ENCODE measurements at regions not wholly inside any gene's neighbourhood (a gene's known extent, or its start where the extent isn't known, plus 50 kb on each side); places are given as distances from the start of the nearest gene placed in this dataset.
A peak's percentile ranks its signal among the peaks of the same experiment; 100 is the strongest.

DNA sequence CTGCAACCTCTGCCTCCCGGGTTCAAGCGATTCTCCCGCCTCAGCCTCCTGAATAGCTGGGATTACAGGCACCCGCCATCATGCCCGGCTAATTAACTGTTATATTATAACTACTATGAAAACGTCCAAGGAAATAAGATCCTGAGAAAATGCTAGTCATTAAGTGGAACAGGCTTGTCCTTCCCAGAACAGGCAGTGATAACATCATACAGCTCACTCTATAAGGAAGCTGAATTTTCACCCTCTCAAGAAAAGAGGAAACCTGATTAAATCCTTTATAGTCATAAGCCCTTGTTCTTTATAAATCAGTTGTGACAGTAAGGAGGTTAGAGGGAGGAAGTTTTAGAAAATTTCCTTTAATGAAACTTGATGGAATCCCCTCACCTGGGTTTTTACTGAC, 163.9 kb upstream of the CLINT1 start:
- no peak for DNase-seq (ENCODE audit: low spot score)

- no peak for DNase-seq (ENCODE audit: low spot score)
Measured at GRCh38 chr5:158022393-158022792, 163.4 kb upstream of the CLINT1 start.

DNA sequence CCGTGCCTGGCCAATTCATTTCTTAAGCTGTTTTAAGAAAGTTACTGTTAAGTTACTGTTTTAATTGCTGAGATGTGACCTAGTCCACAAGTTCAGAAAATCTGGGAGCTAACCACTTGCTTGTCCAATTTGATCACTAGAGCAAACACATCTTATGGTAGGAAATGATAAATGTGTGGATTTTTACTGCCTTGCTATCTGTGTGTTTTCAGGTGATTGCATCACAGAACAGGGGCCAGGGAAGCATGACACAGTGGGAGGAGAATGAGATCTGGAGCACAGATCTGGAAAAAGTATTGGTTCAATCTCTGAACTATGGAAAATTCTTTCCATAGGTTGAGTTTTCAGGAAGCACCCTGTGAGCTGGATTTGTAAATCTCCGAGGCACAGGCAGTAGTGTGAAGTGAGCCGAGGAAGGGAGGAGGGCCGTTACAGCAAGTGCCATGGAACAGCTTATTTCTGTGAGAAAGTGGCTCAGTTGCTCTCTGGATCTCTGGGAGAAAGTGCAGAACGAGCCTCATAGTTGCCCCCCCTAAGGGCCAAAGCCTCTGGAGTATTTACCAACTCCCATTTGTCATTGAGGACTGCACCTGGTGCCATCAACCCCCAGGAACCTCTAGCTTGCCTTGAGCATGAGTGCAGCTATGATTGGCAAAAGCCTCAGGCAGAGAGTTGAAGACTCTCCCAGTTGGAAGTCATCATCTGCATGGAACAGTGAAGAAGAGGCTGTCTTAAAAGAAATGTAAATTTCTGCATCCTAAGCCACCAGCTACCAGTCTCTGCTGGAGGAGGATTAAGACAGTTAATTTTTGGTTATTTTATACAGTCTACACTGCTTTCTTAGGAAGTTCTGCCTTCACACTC, 161.8 kb upstream of the CLINT1 start:
- DNase-seq (ENCODE audit: low spot score), result no peak

DNA sequence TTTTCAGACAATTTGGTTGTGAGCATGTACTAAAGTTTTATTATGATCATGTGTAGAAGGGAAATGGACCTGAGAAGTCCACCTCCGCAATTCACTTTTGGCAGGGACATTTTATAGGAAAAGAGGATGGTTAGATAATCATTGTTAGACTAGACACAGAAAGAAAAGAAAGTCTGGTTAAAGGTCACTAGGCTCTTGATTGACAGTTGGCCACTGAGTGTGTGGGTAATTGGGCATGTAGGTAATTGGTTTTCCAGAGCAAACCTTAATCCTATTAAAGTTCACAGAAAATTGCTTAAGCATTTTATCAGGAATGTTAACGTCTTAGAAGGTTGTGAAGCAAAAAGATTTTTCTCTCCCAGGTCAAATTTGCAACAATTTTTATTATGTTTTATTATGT, 158.5 kb upstream of the CLINT1 start:
- DNase-seq (ENCODE audit: low spot score), result no peak

GRCh38 chr5:158014372-158014771, 155.4 kb upstream of the CLINT1 start:
- DNase-seq (ENCODE audit: low spot score), result no peak

- no peak for DNase-seq (ENCODE audit: low spot score)
Measured at GRCh38 chr5:158013939-158014338, 155.0 kb upstream of the CLINT1 start.

- DNase-seq (ENCODE audit: low spot score), result no peak
Measured at GRCh38 chr5:158013303-158013702, 154.4 kb upstream of the CLINT1 start.

DNA sequence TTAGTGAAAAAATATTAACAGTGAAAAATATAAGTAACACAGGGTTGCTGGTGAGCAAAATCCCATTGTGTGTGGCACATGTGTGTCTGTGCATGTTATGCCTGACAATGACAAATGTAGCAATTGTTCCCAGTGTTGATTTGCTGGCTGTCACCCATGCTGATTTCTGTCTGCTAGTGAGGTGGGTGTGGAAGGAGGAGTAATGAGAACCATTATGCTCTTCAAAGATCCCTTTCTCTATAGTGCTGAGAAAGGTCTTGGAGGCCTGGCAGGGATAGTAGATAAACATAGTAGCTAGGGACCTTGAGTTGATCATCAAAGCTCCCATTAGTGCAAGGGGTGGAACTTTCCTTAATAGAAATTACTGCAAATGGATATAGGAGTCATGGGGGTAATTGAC, 152.5 kb upstream of the CLINT1 start:
- DNase-seq (ENCODE audit: low spot score), result no peak

DNA sequence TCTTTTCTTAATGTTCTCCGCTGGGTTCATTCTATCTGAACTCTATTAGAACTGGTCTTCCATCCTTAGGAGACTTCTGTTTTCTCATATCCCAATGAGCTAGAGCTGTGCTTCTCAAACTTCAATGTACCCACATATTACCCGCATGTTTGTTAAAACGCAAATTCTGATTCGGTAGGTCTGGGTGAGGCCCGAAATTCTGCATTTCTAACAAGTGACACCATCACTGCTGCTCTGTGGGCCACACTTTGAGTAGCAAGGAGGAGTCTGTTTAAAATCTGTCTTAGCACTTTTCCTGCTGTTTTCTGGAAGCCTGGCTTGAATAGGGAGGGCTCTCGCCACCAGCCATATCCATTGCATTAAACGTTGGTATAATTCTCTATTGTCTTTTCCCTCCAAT, 151.9 kb upstream of the CLINT1 start:
- DNase-seq (ENCODE audit: low spot score), result no peak

- DNase-seq (ENCODE audit: low spot score), result no peak
Measured at GRCh38 chr5:158007336-158007735, 148.4 kb upstream of the CLINT1 start.

DNA sequence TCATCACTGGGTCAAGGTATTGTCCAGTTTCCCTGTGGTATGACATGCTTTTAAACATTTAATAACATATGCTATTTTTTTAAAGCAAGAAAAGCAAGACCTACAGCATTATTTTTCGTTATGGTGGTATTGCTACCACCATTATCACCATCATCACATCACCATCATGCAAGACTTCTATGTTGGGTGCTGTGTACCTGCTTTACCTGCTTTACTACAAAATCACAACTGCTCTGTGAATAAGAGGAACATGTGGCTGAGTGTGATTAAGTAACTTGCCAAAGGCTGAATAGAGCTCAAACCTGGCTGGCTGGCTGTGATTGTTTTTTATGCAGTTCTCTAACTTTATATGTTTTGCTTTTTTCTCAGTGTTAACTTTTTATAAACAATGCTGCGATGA, 140.8 kb upstream of the CLINT1 start:
- no peak for DNase-seq (ENCODE audit: low spot score)

DNA sequence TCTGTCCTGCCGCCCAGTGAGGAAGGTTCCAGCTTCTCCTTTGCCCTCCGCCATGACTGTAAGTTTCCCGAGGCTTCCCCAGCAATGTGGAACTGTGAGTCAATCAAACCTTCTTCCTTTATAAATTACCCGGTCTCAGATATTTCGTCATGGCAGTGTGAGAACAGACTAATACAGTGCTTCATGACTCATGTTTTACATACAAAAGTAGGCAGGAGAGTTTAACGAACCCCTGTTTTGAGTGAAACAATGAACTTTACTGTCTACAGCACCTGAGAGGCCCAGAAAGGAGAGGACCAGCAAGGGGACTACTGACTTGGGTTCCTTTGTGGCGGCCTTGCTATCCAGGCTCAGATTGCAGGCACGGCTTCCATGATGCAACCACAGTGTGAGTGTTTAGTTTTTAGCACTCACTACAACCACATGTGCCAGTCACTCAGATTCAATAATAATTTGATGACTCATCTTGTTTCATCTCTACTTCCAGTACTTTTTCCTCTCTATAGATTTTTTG, 139.1 kb upstream of the CLINT1 start:
- DNase-seq (ENCODE audit: low spot score), result no peak

- peak; percentile 29 for DNase-seq (ENCODE audit: low spot score)
Measured at GRCh38 chr5:157994906-157995519, 136.1 kb upstream of the CLINT1 start.

DNA sequence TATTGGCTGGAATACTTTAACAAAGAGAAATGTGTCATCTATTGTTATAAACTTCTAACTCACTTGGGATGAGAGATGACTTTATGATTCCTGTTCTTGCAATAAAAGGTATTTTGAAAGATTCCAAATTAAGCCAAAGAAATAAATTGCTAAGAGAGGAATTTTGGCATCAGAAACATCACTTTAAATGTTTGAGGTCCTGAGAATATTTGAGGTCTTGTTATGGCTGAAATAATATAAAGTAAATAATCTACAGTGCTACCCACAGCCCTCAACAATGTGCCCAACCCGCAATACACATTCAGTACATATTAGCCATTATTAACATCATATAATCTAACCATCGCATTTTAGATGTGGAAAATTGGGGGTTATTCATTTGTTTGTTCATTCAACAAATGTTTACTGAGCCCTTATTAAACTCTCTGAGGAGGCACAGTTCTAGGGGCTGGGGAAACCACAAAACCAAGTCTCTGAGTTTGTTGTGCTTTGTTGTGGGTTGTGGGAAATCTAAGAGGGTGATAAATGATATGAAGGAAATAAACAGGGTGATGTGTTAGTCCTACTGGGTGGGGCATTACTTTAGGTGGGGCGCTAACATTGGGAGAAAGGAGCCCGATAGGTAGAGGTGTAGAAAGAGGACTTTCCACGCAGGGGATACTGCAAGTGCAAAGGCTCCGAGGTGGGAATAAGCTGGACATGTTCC, 135.2 kb upstream of the CLINT1 start:
- no peak for DNase-seq (ENCODE audit: low spot score)

DNA sequence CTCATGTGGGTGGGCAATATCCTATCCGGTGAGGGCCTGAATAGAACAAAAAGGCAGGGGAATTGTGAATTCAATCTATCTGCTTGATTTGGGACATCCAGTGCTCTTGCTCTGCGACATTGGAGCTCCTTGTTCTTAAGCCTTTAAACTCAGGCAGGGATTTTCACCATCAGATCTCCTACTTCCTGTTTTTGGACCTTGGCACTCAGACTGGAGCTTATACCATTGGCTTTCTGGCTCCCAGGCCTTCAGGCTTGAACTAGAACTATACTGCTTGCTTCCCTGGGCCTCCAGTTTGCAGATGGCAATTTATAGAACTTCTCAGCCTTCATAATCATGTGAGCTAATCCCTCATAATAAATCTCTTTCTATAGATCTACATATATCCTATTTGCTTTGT, 134.3 kb upstream of the CLINT1 start:
- no peak for DNase-seq (ENCODE audit: low spot score)

DNA sequence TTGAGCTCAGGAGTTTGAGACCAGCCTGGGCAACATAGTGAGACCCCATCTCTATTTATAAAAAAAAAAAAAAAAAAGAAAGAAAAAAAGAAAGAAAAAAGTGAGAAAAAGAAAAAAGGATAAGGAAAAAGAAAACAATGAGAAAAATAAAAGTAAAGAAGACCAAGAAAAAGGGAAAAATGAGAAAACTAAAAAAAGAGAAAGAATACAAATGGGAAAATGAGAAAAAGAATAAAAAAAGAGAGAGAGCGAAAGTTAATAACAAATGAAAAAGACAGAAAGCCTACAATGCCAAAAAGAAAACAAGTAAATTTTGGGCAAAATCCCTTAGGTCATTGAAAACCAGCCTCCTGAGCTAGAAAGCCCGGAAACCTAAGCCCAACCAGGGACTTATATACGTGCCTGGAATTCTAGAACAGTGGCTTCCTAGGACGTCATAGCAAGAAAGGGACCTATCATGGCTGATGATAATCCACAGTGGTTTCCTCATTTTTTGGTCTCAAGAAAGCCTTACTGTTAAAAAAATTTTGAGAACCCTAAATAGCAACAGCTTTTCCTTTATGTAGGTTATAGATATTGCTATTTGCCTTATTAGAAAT, 131.7 kb upstream of the CLINT1 start:
- no peak for DNase-seq (ENCODE audit: low spot score)

- no peak for DNase-seq (ENCODE audit: low spot score)
Measured at GRCh38 chr5:157989296-157989695, 130.4 kb upstream of the CLINT1 start.

DNA sequence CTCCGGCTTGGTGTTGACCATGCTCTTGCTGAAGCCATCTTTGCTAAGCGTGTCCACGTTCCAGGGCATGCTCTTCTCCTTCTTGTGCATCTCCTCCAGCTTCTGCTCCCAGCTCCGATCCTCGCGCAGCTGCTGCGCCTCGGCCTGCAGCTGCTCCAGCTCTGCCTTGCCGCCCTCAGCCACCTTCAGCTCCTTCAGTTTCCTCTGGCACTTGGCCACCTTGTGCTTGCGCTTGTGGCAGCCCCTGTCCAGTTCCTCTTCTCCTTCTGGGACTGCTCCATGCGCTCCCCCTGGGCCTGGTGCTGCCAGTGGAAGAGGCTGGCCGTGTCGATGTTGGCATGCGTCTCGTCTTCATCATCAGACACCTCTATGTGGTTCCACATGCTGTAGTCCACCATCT, 128.3 kb upstream of the CLINT1 start:
- no peak for DNase-seq (ENCODE audit: low spot score)

- no peak for DNase-seq (ENCODE audit: low spot score)
Measured at GRCh38 chr5:157986431-157986990, 127.6 kb upstream of the CLINT1 start.

- DNase-seq (ENCODE audit: low spot score), result no peak
Measured at GRCh38 chr5:157984611-157985010, 125.7 kb upstream of the CLINT1 start.

GRCh38 chr5:157983906-157984551, 125.1 kb upstream of the CLINT1 start:
- DNase-seq (ENCODE audit: low spot score), result no peak

- no peak for DNase-seq (ENCODE audit: low spot score)
Measured at GRCh38 chr5:157978061-157978460, 119.1 kb upstream of the CLINT1 start.
